HCT116 (cell line): ENCODE measurements at regions not wholly inside any gene's neighbourhood (a gene's known extent, or its start where the extent isn't known, plus 50 kb on each side); places are given as distances from the start of the nearest gene placed in this dataset.

Source experiments
- ATAC-seq: fragments of 200-7000 bp; cut with Tn5 transposase; 2 replicates; pipeline ENCODE4 v1.9.1; 2020; ENCODE audit warnings: mild to moderate bottlenecking, moderate library complexity
- BruUV-seq: library from RNA; stranded (reverse); fragments of 400-500 nt; replicated peaks from 2 replicates; lab custom pipeline; 2021; lab: Mats Ljungman, UMichigan
- CTCF ChIA-PET: fragments of 300-600 bp; sonication (Branson Sonifier 250); formaldehyde crosslinking; loops from one replicate; lab custom pipeline; 2021; ENCODE audit warnings: antibody characterized with exemption; lab: Charles Lee
- POLR2A ChIA-PET: fragments of 300-600, 350-600 bp; sonication (Branson Sonifier 250); formaldehyde crosslinking; loops from one replicate; lab custom pipeline; 2021; ENCODE audit warnings: antibody characterized with exemption; lab: Charles Lee
- RAD21 ChIA-PET, 2 experiments: fragments of 300-600 bp; sonication (Branson Sonifier 250); formaldehyde crosslinking; loops; one replicate each; lab custom pipeline; 2023; ENCODE audit warnings: low total read pairs in 2 of 2; ENCODE audit not compliant: uncharacterized antibody in 2 of 2, unreplicated experiment in 2 of 2, low non-redundant PET in 1 of 2; lab: Charles Lee
- DNase-seq: peaks from one replicate; pipeline ENCODE4 v3.0.0-alpha.2; 2010; ENCODE audit warnings: low read depth, low spot score
- H2AFZ ChIP-seq: fragments of 200-600 bp; shearing (Covaris generic), sonication (generic); 2 replicates; pipeline ENCODE4 v1.6.1; 2017; ENCODE audit warnings: low read depth, mixed run types, mixed read lengths, antibody characterized with exemption, low read length; ENCODE audit not compliant: poor library complexity, severe bottlenecking
- H3K27ac ChIP-seq: 2 replicates; pipeline ENCODE4 v1.5.1; 2012; ENCODE audit warnings: low read depth, low read length
- H3K27me3 ChIP-seq: fragments of 200-600 bp; sonication (generic); 2 replicates; pipeline ENCODE4 v1.6.1; 2016; ENCODE audit warnings: mixed run types, low read length, mixed read lengths; ENCODE audit not compliant: insufficient read depth
- H3K36me3 ChIP-seq, 2 experiments: fragments of 200-500 bp in 1 of 2; fragments of 200-600 bp in 1 of 2; sonication (Bioruptor generic) in 1 of 2; sonication (generic) in 1 of 2; 2 replicates each; pipeline versions ENCODE4 v1.5.1 to v1.6.1; 2014 to 2016; ENCODE audit warnings: low read length in 2 of 2, inconsistent platforms in 1 of 2, mixed read lengths in 1 of 2, mixed run types in 1 of 2; ENCODE audit not compliant: insufficient read depth in 2 of 2, control insufficient read depth in 1 of 2
- H3K4me1 ChIP-seq, 2 experiments: fragments of 200-600 bp in 1 of 2; sonication (generic) in 1 of 2; 2 replicates each; pipeline versions ENCODE4 v1.5.1 to v1.6.1; 2012 to 2017; ENCODE audit warnings: low read length in 2 of 2, inconsistent platforms in 1 of 2, mild to moderate bottlenecking in 1 of 2, mixed read lengths in 1 of 2, mixed run types in 1 of 2, moderate library complexity in 1 of 2; ENCODE audit not compliant: insufficient read depth in 2 of 2, control insufficient read depth in 1 of 2
- H3K4me2 ChIP-seq: fragments of 200-600 bp; sonication (generic); 2 replicates; pipeline ENCODE4 v1.6.1; 2017; ENCODE audit warnings: mixed run types, low read length, mixed read lengths
- H3K4me3 ChIP-seq, 2 experiments: fragments of 200-600 bp in 1 of 2; sonication (generic) in 1 of 2; replicated peaks in 1 of 2; 2 replicates each; pipeline ENCODE4 v1.5.1; 2011 to 2016; ENCODE audit warnings: low read length in 2 of 2, control low read depth in 1 of 2, low read depth in 1 of 2, mild to moderate bottlenecking in 1 of 2, mixed read lengths in 1 of 2, mixed run types in 1 of 2
- H3K79me2 ChIP-seq: fragments of 200-600 bp; sonication (generic); 2 replicates; pipeline ENCODE4 v1.6.1; 2017; ENCODE audit warnings: mild to moderate bottlenecking, mixed run types, low read length, moderate library complexity, mixed read lengths; ENCODE audit not compliant: insufficient read depth
- H3K9ac ChIP-seq: fragments of 200-600 bp; sonication (generic); 2 replicates; pipeline ENCODE4 v1.6.1; 2016; ENCODE audit warnings: low read length, mixed read lengths
- H3K9me2 ChIP-seq: fragments of 200-600 bp; sonication (generic), shearing (Covaris generic); 2 replicates; pipeline ENCODE4 v1.6.1; 2017; ENCODE audit warnings: mixed run types, mild to moderate bottlenecking, moderate library complexity; ENCODE audit not compliant: insufficient read depth
- H3K9me3 ChIP-seq, 2 experiments: fragments of 200-500 bp in 1 of 2; fragments of 200-600 bp in 1 of 2; sonication (Bioruptor generic) in 1 of 2; sonication (generic) in 1 of 2; 2 replicates each; pipeline ENCODE4 v1.6.1; 2014 to 2017; ENCODE audit warnings: low read length in 2 of 2, mixed read lengths in 2 of 2, inconsistent platforms in 1 of 2, low read depth in 1 of 2, mild to moderate bottlenecking in 1 of 2, mixed run types in 1 of 2, moderate library complexity in 1 of 2; ENCODE audit not compliant: control insufficient read depth in 1 of 2, insufficient read depth in 1 of 2
- H4K20me1 ChIP-seq: fragments of 200-600 bp; sonication (generic), shearing (Covaris generic); 2 replicates; pipeline ENCODE4 v1.6.1; 2017; ENCODE audit warnings: mixed run types, mild to moderate bottlenecking, moderate library complexity; ENCODE audit not compliant: insufficient read depth
- CBX3 ChIP-seq: IDR thresholded peaks from 2 replicates; pipeline ENCODE4 v1.6.1; 2012; ENCODE audit warnings: low read depth
- ELF1 ChIP-seq: IDR thresholded peaks from 2 replicates; pipeline ENCODE4 v1.6.1; 2012; ENCODE audit warnings: low read depth, borderline replicate concordance
- EZH2phosphoT487 ChIP-seq: fragments of 200-600 bp; IDR thresholded peaks from 2 replicates; pipeline ENCODE4 v1.6.1; 2018; ENCODE audit warnings: antibody characterized with exemption, borderline replicate concordance
- POLR2A ChIP-seq: IDR thresholded peaks from 2 replicates; pipeline ENCODE4 v1.7.0; 2011; ENCODE audit warnings: borderline replicate concordance; ENCODE audit not compliant: insufficient read depth, insufficient read length; ENCODE audit errors: extremely low read depth
- SIN3A ChIP-seq: IDR thresholded peaks from 2 replicates; pipeline ENCODE4 v1.6.1; 2012; ENCODE audit warnings: low read depth
- SRF ChIP-seq: IDR thresholded peaks from 2 replicates; pipeline ENCODE4 v1.6.1; 2012; ENCODE audit warnings: low read depth
- ZNF274 ChIP-seq: fragments of 200-500 bp; sonication (Bioruptor generic); IDR thresholded peaks from 2 replicates; pipeline ENCODE4 v1.6.1; 2014; ENCODE audit warnings: mild to moderate bottlenecking, low read depth, low read length, inconsistent platforms
- intact Hi-C: fragments of 100-400 bp; cut with micrococcal nuclease; formaldehyde crosslinking; loops from 2 replicates; pipeline ENCODE4 v1.10.0; 2022
- TF ChIP-seq, protein P1 (sequence below): IDR thresholded peaks from 2 replicates; pipeline ENCODE4 v1.6.1; 2011; ENCODE audit warnings: mild to moderate bottlenecking, low read length, moderate library complexity; ENCODE audit not compliant: insufficient replicate concordance; ENCODE audit errors: extremely low read depth
- TF ChIP-seq, protein P2 (sequence below): IDR thresholded peaks from 2 replicates; pipeline ENCODE4 v1.6.1; 2012; ENCODE audit warnings: low read depth

DNA sequence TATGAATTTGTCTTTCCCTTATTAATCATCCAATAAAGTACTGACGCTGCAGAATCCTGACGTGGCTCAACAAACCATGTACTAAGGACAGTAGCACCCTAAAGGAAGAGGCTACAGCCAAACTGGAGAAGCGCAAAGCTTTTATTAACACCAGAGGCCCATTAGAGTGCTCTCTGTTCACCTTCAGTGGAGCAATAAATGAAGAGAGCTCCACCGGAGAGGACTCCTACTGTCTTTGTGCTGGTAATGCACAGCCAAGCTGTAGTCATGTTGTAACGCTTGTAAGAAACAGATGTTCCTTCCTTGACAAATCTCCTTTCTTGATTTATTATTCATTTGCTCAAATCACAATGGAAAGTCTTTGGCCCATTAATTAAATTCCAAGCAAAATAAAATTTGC, 220.7 kb upstream of the RRP15 start:
- Histone ChIP-seq H4K20me1 (no peaks in the 10 kb centered on the region), H2AFZ (no peak overlapping the region), H3K27ac (no peak overlapping the region), H3K4me1 (no peaks in the 10 kb centered on the region), H3K27me3 (no peaks in the 10 kb centered on the region), H3K9me3 (no peaks in the 10 kb centered on the region), H3K79me2 (no peaks in the 10 kb centered on the region), H3K36me3 (no peaks in the 10 kb centered on the region), H3K4me2 (no peak overlapping the region), H3K9me2 (no peaks in the 10 kb centered on the region), H3K4me3 (no peak overlapping the region), H3K9ac (no peak overlapping the region)
- TF ChIP-seq CBX3 (no peak), ZNF274 (no peak), POLR2A (no peak), SRF (no peak), EZH2phosphoT487 (no peak), SIN3A (no peak), ELF1 (no peak)
- TF ChIP-seq, protein P1, sequence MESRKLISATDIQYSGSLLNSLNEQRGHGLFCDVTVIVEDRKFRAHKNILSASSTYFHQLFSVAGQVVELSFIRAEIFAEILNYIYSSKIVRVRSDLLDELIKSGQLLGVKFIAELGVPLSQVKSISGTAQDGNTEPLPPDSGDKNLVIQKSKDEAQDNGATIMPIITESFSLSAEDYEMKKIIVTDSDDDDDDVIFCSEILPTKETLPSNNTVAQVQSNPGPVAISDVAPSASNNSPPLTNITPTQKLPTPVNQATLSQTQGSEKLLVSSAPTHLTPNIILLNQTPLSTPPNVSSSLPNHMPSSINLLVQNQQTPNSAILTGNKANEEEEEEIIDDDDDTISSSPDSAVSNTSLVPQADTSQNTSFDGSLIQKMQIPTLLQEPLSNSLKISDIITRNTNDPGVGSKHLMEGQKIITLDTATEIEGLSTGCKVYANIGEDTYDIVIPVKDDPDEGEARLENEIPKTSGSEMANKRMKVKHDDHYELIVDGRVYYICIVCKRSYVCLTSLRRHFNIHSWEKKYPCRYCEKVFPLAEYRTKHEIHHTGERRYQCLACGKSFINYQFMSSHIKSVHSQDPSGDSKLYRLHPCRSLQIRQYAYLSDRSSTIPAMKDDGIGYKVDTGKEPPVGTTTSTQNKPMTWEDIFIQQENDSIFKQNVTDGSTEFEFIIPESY: no peak
- TF ChIP-seq, protein P2, sequence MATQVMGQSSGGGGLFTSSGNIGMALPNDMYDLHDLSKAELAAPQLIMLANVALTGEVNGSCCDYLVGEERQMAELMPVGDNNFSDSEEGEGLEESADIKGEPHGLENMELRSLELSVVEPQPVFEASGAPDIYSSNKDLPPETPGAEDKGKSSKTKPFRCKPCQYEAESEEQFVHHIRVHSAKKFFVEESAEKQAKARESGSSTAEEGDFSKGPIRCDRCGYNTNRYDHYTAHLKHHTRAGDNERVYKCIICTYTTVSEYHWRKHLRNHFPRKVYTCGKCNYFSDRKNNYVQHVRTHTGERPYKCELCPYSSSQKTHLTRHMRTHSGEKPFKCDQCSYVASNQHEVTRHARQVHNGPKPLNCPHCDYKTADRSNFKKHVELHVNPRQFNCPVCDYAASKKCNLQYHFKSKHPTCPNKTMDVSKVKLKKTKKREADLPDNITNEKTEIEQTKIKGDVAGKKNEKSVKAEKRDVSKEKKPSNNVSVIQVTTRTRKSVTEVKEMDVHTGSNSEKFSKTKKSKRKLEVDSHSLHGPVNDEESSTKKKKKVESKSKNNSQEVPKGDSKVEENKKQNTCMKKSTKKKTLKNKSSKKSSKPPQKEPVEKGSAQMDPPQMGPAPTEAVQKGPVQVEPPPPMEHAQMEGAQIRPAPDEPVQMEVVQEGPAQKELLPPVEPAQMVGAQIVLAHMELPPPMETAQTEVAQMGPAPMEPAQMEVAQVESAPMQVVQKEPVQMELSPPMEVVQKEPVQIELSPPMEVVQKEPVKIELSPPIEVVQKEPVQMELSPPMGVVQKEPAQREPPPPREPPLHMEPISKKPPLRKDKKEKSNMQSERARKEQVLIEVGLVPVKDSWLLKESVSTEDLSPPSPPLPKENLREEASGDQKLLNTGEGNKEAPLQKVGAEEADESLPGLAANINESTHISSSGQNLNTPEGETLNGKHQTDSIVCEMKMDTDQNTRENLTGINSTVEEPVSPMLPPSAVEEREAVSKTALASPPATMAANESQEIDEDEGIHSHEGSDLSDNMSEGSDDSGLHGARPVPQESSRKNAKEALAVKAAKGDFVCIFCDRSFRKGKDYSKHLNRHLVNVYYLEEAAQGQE: no peak
- ATAC-seq: no peak
- no TSS peak for BruUV-seq
- no peak for DNase-seq
- ChIA-PET POLR2A (no interaction called here), RAD21 (no interaction called here), CTCF (no interaction called here)
- intact Hi-C loops: no loop called here
